Astrocyte of the cerebellum (primary cell): ENCODE measurements at regions not wholly inside any gene's neighbourhood (a gene's known extent, or its start where the extent isn't known, plus 50 kb on each side); places are given as distances from the start of the nearest gene placed in this dataset.

ENCODE experiments used
- DNase-seq: peaks from one replicate; pipeline ENCODE4 v3.0.0-alpha.2; 2011; ENCODE audit warnings: low read depth
- H3K4me3 ChIP-seq: 2 replicates; pipeline ENCODE4 v1.5.1; 2011; ENCODE audit warnings: mild to moderate bottlenecking, low read depth, low read length, moderate library complexity
- in situ Hi-C: cut with HindIII; loops from 2 replicates; pipeline ENCODE4 v1.10.0; 2017; ENCODE audit warnings: low sequenced_read_pairs
- TF ChIP-seq, protein P1 (sequence below): IDR thresholded peaks from 2 replicates; pipeline ENCODE4 v1.5.1; 2012; ENCODE audit warnings: low read length, low read depth, moderate library complexity, mild to moderate bottlenecking; ENCODE audit errors: missing control alignments

- TF ChIP-seq, protein P1, sequence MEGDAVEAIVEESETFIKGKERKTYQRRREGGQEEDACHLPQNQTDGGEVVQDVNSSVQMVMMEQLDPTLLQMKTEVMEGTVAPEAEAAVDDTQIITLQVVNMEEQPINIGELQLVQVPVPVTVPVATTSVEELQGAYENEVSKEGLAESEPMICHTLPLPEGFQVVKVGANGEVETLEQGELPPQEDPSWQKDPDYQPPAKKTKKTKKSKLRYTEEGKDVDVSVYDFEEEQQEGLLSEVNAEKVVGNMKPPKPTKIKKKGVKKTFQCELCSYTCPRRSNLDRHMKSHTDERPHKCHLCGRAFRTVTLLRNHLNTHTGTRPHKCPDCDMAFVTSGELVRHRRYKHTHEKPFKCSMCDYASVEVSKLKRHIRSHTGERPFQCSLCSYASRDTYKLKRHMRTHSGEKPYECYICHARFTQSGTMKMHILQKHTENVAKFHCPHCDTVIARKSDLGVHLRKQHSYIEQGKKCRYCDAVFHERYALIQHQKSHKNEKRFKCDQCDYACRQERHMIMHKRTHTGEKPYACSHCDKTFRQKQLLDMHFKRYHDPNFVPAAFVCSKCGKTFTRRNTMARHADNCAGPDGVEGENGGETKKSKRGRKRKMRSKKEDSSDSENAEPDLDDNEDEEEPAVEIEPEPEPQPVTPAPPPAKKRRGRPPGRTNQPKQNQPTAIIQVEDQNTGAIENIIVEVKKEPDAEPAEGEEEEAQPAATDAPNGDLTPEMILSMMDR = no peak
- no peak for DNase-seq
- no peak overlapping the region for H3K4me3 ChIP-seq
- in situ Hi-C loops = no loop called here
These were observed 86.9 kb upstream of the UBE3A start for GRCh38 chr15:25525741-25526140.

GRCh38 chr15:25515633-25516032 is 76.8 kb upstream of the UBE3A start:
- TF ChIP-seq, protein P1 = no peak
- no peak overlapping the region for H3K4me3 ChIP-seq
- DNase-seq = no peak
- in situ Hi-C loops = no loop called here

GRCh38 chr15:25514522-25514921 is 75.7 kb upstream of the UBE3A start:
- in situ Hi-C loops = no loop called here

GRCh38 chr15:25512957-25513356 is 74.1 kb upstream of the UBE3A start:
- TF ChIP-seq, protein P1 = no peak
- DNase-seq = no peak
- no peak overlapping the region for H3K4me3 ChIP-seq
- in situ Hi-C loops = no loop called here

More at GRCh38 chr15:25514522-25514921, 75.7 kb upstream of the UBE3A start:
- TF ChIP-seq, protein P1 = no peak
- no peak overlapping the region for H3K4me3 ChIP-seq
- DNase-seq = no peak

GRCh38 chr15:25510146-25510545 is 71.3 kb upstream of the UBE3A start:
- H3K4me3 ChIP-seq = no peak overlapping the region
- DNase-seq = no peak
- TF ChIP-seq, protein P1 = no peak
- in situ Hi-C loops = no loop called here

DNA sequence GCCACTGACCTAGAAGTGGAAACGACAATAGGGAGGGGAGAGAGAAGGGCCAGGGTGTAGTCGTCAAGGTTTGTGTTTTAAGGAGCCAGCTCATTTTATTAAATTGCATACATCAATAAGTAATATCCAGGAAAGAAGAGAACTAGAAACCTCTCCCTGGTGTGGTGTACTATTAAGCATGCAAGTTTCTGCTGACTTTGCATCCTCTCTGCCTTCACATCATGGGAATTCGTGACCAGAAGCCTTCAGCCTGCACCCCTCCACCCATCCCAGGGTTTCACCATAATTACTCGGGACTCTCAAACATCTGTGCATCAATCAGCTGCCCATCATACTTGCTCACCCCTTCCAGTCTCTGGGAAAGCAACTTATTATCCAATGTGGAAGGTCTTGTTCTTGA is 70.9 kb upstream of the UBE3A start:
- no peak overlapping the region for H3K4me3 ChIP-seq
- in situ Hi-C loops = no loop called here
- TF ChIP-seq, protein P1 = no peak
- DNase-seq = no peak
